ENCODE measurements at regions not wholly inside any gene's neighbourhood (a gene's known extent, or its start where the extent isn't known, plus 50 kb on each side); places are given as distances from the start of the nearest gene placed in this dataset.

DNA sequence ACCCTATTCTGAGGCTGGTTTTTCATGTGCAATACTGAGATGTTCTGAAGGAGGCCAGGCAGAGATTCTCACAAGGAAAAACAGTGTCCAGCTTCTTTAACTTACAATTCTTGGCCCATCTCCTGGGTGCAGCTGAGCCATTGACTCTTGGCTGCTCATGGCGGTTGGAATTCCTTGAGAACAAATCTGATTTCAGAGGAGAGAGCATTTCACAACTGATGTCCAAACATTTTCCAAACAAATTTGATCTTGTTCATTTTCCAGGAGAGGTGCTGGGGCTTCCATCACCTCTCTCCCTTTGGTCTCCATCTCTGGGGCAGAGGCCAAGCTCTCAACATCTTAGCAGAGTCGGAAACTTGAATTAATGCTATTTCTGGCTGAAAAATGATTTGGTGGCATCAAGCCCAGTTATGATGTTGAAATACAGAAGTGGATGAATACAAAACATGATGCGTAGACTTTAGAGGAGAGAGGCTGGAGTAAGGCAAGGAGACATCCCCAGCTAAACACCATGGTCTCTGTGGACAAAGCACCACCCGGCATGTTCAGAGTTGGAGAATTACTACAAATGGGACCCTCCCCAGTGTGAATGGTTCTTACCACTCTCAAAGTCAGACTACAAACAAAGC, 593.0 kb downstream of the VRK1 start:
- Histone ChIP-seq H3K27me3 (no peaks in the 10 kb centered on the region), H3K27ac (no peak overlapping the region), H3K4me3 (no peak overlapping the region), H3K9me3 (replicated peaks) (no peaks in the 10 kb centered on the region), H3K4me1 (no peaks in the 10 kb centered on the region), H3K36me3 (no peaks in the 10 kb centered on the region)
- DNase-seq, result no peak

DNA sequence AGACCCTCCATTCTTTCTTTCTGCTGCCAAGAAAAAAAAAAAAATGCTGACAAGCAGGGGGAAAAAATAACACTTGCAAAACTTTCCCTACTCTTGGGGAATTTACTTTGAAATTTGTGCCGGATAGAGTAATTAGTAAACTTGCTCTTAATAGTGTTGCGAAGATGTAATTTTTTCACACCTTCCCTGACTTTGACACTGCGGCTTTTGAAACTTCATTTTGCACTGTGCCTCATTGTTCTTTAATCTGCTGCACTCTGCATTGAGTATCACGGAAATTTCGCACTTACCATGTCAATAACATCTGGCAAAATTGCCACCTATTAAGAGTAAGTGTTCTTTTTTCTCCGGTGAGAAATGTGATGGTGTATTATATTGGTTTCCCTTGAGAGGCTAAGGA, 596.1 kb downstream of the VRK1 start:
- no peak overlapping the region for H3K27ac ChIP-seq
- no peaks in the 10 kb centered on the region for H3K4me1 ChIP-seq
- no peaks in the 10 kb centered on the region for H3K27me3 ChIP-seq
- no peaks in the 10 kb centered on the region for H3K36me3 ChIP-seq
- H3K9me3 ChIP-seq (replicated peaks), result no peaks in the 10 kb centered on the region
- DNase-seq, result no peak
- H3K4me3 ChIP-seq, result no peak overlapping the region

DNA sequence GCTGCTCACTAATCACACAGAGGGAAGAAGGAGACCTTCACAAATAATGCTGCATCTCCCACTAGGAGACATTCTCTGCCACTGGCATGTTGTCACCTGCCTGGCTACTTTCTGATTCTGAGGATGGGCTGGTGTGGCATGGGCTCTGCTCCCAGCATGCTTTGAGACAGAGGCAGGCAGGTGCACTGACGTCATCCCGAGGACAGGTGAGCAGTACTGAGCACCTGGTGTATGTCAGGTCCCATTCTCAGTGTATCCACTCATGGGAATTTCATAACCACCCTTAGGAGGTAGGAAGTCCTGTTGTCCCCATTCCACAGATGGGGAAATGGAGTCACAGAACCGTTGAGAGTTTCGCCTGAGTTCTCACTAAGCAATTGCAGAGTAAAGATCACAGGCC, 597.9 kb downstream of the VRK1 start:
- Histone ChIP-seq H3K27ac (no peak overlapping the region), H3K27me3 (no peaks in the 10 kb centered on the region), H3K4me1 (no peaks in the 10 kb centered on the region), H3K4me3 (no peak overlapping the region), H3K36me3 (no peaks in the 10 kb centered on the region), H3K9me3 (replicated peaks) (no peaks in the 10 kb centered on the region)
- no peak for DNase-seq

DNA sequence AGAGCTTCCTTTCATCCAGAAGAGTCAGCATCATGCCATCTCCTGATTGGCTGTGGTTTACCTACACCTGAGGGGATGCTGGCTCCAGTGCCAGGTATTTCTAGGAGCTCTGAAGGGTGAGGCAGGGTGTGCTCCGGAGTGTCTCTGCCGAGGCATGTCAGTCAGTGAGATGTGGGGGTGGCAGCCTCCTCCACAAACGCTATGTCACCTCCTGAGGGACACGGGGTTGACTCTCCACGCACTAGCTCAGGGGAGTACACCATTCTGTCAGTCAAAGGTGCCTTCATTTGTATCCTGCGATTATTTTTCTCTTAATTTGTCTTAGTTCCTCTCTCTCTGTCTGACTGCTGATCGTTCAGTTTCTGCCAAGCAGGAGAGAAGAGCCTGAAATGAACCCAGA, 604.5 kb downstream of the VRK1 start:
- no peak overlapping the region for H3K4me3 ChIP-seq
- H3K27ac ChIP-seq, result no peak overlapping the region
- H3K36me3 ChIP-seq, result no peaks in the 10 kb centered on the region
- DNase-seq, result no peak
- no peaks in the 10 kb centered on the region for H3K27me3 ChIP-seq
- no peaks in the 10 kb centered on the region for H3K4me1 ChIP-seq
- H3K9me3 ChIP-seq (replicated peaks), result no peaks in the 10 kb centered on the region

DNA sequence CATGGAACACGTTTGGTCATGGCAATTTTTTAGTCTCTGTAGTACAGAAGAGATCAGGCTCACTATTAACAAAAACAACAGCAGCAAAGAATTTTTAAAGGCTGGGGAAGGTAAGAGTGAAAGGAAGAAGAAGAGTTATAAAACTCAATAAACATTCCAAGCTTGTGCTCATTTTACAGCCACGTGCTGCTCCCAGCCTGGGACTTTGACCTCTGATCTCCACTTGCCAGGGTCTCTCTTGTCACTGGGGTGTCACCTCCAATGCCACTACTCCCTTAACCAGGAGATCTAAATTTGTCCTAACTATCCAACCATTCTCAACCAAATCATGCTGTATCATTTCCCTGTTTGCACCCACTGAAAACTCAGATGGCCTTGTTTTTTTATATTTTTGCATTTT, 605.1 kb downstream of the VRK1 start:
- Histone ChIP-seq H3K27ac (no peak overlapping the region), H3K4me1 (no peaks in the 10 kb centered on the region), H3K36me3 (no peaks in the 10 kb centered on the region), H3K4me3 (no peak overlapping the region), H3K27me3 (no peaks in the 10 kb centered on the region), H3K9me3 (replicated peaks) (no peaks in the 10 kb centered on the region)
- DNase-seq, result no peak

DNA sequence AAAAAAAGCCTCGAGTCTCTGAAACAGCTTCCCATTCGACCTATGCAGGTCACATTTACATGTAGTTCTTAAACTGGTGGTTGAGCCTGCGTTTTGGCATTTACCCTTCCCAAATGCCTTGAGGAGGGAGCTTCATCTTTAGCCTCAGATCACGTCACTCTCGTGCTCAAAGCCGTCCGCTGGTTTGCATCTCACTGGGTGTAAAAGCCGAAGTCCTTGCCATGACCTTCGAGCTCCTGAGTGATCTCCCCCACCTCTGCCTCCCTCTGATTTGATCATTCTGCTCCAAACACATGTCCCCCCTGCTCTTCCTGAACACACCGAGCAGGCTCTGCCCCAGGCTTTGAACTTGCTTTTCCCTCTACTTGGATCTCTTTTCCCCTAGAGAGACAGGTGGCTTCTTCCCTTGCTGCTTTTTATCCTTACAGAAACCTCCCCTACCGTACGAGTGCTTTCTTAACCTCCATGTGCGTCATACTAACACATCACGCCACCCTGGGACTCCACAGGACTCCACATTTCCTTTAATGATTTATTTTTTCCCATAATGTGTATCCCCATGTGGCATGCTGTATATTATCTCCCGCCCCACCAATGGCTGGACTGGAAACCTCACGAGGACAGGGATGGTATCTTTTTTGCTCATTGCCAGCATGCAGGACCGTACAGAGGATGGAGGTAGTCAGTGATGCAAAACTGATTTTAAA, 610.7 kb downstream of the VRK1 start:
- Histone ChIP-seq H3K4me3 (no peak overlapping the region), H3K27ac (no peak overlapping the region), H3K27me3 (no peaks in the 10 kb centered on the region), H3K36me3 (no peaks in the 10 kb centered on the region), H3K4me1 (no peaks in the 10 kb centered on the region), H3K9me3 (replicated peaks) (no peaks in the 10 kb centered on the region)
- no peak for DNase-seq

DNA sequence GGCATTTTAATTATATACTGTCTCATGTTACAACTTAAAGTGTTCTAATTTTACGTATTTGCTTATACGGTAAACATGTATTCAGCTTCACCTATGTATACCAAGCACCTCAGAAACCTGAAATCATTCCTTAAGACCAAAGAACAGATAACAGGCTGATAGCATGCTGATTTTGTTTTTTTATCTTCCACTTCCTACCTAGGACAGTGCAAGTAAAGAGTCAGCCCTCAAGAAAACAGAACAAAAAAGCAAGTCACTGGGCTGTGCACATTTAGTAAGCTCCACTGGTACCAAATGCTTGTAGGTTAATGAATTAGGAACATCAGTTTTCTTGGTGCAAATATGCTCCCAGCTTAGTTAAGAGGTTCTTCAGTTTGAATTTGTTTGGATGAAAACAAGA, 611.3 kb downstream of the VRK1 start:
- no peaks in the 10 kb centered on the region for H3K4me1 ChIP-seq
- H3K36me3 ChIP-seq, result no peaks in the 10 kb centered on the region
- no peaks in the 10 kb centered on the region for H3K27me3 ChIP-seq
- H3K27ac ChIP-seq, result no peak overlapping the region
- H3K9me3 ChIP-seq (replicated peaks), result no peaks in the 10 kb centered on the region
- DNase-seq, result no peak
- H3K4me3 ChIP-seq, result no peak overlapping the region

DNA sequence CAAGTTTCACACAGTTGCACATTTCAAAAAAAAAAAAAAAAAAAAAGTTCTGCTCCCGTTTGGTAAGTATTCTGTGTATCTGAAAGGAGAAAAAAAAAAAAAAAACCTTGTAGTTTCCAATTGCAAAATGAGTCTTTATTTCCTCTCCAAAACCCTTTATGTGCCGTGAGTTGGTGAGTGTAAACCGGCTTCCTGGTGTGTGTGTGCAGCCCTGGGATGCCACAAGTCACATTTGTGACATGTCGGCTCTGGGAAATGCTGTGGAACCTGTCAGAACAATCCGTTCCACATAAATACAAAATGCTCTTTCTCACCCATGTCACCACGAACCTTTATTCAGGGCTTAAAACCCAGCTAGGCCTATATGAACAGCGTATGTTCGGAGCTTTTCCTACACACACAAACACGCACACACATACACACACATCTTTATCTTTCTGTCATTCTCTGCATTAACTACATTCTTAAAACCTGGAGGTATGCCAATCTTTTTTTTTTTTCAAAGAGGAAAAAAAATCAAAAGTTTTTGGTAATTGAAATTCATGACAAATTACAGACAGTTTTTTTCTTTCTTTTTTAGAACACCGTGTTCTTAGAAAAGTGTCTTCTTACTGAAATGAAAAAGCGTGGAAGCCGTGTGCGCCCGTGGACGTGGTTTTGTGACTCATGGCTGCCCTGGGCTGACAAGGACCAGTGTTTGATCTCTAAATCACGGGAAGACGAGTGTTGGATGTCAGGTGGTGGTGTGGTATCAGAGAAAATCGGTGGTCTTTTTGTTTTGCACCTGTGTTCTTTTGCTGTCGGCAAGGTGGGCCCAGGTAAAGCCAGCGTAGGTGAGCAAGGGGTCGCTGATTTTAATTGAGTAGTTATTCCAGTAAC, 612.0 kb downstream of the VRK1 start:
- Histone ChIP-seq H3K36me3 (no peaks in the 10 kb centered on the region), H3K27me3 (no peaks in the 10 kb centered on the region), H3K27ac (no peak overlapping the region), H3K4me3 (no peak overlapping the region), H3K9me3 (replicated peaks) (no peaks in the 10 kb centered on the region), H3K4me1 (no peaks in the 10 kb centered on the region)
- no peak for DNase-seq

DNA sequence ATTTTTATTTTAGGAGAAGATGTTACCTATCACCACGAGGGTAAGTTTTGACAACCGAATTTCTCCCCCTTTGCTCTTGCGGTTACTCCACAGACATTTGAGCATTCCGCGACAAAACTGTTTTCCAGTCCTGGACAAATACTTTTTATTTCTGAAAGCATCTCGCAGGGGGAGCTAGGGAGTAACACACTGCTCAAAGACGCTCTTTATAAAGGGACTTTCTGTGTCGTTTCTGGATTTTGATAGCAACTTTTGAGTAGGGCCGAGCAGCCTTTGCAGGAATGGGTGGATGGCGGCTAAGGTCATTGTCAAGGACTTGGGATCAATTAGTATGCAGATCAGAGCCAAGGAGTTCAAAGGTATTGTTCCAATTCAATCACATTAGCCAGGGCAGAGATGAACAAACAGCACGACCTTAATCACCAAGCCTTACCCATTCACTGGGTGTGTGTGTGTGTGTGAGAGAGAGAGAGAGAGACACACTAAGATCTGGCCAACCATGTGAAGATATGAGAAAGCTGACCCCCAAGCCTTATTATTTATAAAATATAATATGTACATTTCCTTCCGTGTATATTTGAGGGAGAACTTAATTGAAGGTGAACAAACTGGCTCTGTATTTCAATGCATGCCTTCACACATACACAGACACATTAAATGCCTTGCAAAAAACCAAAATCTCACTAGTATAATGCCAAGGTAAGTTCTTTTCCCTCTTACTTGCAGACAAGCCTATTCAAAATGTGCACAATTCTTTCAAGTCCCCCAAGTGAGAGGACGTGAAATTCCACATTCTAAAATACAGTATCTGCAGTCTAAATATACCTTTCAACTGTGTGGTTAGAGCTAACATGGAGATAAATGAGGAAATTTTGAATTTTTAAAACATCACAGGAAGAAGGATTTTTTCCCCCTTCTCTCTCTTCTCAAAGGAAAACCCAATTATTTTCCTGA, 613.8 kb downstream of the VRK1 start:
- Histone ChIP-seq H3K27ac (no peak overlapping the region), H3K9me3 (replicated peaks) (no peaks in the 10 kb centered on the region), H3K27me3 (no peaks in the 10 kb centered on the region), H3K36me3 (no peaks in the 10 kb centered on the region), H3K4me3 (no peak overlapping the region), H3K4me1 (no peaks in the 10 kb centered on the region)
- DNase-seq, result no peak

DNA sequence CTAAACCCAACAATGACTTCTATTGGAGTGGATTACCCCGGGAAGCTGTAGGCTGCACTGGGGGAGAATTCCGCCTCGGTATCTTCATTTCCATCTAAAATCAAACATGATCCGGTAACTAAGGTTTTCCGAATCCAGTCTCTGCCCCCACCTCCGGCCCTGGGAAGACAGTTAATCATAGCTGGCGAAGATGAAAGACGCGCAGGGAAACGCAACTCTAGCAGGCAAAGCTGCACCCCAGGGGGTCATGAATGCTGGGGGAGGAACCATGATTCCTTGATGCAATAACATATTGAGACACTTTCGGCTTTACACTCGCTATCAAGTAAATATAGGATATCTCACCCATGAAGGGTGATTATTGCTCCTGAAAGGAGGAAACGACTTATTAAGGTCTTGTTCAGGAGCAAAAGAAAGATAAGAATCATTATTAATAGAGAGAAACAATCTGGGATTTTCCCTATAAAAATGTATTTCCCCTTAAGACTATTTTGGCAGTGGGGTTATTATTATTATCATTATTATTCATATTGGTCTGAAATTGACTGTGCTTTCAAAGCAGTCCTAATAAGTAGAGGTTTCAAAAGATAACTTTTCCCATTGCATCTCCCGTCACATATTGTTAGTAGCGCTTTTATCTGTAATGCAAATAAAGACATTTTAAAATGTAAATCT, 614.9 kb downstream of the VRK1 start:
- DNase-seq, result no peak
- Histone ChIP-seq H3K27me3 (no peaks in the 10 kb centered on the region), H3K4me1 (no peaks in the 10 kb centered on the region), H3K36me3 (no peaks in the 10 kb centered on the region), H3K9me3 (replicated peaks) (no peaks in the 10 kb centered on the region), H3K4me3 (no peak overlapping the region), H3K27ac (no peak overlapping the region)

DNA sequence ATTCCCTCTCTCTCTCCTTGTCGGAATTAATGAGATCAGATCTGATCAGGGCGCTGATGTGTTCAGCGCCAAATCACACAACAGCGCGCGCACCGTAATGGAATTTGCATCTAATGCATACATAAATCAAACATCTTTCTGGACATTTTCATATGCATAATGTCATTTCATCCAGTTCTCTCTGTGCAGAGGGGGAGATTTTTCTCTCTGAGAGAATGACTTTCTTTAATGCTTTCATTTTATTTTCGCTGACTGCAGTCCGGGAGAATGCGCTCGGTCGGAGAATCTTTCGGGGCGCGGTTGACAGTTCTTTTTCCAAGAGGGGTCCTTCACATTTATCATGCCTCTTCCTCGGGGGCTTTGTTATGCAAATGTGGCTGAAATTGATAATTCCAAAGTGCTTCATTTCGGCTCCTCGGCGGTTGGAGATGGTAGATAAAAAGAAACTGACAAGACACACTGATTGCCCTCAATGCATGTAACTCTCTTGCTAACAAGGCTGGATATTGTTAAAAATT, 615.9 kb downstream of the VRK1 start:
- H3K36me3 ChIP-seq, result no peaks in the 10 kb centered on the region
- no peak for DNase-seq
- H3K27ac ChIP-seq, result no peak overlapping the region
- H3K9me3 ChIP-seq (replicated peaks), result no peaks in the 10 kb centered on the region
- no peaks in the 10 kb centered on the region for H3K27me3 ChIP-seq
- H3K4me3 ChIP-seq, result no peak overlapping the region
- H3K4me1 ChIP-seq, result no peaks in the 10 kb centered on the region

DNA sequence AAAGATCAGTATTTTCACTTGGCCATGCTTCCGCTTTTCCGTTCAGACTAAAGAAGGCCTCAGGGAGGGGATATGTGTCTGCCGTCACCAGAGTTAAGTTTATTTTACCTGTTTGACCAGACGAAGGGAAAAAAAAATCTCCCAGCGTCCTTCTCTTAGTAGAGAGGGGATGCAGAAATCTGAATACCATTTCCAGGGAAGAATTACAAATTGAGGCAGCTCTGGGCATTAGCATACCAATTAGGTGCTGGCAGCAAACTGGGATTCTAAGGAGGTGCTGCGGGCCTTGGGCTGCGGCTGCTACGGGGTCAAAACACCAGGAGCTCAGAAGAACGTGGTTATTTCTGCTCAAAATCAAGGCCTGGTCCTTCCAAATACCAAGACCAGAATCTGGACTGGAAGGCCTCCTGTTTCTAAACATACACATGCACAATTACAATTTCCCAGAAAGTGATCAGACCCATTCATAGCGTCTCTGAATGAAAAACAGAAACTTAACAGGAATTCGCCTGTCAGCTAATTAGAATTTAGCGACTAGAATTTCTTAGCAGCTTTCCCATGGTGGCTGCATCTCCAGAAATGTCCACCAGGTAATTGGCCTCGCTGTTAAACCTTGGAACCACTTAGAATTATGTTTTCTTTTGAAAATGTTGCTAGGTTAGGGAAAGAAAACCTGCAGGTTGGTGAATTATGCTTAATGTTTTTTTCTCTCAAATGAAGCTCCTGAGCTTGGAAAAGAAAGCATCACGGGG, 617.0 kb downstream of the VRK1 start:
- Histone ChIP-seq H3K27ac (no peak overlapping the region), H3K9me3 (replicated peaks) (no peaks in the 10 kb centered on the region), H3K4me1 (no peaks in the 10 kb centered on the region), H3K4me3 (no peak overlapping the region), H3K27me3 (no peaks in the 10 kb centered on the region), H3K36me3 (no peaks in the 10 kb centered on the region)
- no peak for DNase-seq

DNA sequence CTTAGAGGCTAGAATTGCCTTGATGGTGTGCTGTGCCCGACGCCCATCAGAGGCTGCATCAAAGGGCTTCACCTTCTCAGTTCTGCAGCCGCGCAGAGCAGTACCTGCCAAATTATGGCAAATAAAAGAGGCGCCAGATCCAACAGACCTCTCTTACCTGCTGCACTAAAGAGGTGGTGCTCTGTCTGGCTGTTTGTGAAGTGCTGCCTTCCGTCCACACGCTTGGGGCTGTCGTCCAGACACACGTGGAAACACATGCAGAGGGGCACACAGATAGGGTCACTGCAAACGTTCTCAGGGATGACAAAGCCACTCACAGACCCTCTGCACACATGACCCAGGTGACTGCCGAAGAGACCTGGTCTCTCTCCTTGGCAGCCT, 617.5 kb downstream of the VRK1 start:
- Histone ChIP-seq H3K4me1 (no peaks in the 10 kb centered on the region), H3K27me3 (no peaks in the 10 kb centered on the region), H3K27ac (no peak overlapping the region), H3K9me3 (replicated peaks) (no peaks in the 10 kb centered on the region), H3K4me3 (no peak overlapping the region), H3K36me3 (no peaks in the 10 kb centered on the region)
- no peak for DNase-seq
